Activated B cell treated with CpG ODN at 0.5 μM for 24 hours (primary cell): ENCODE measurements at regions not wholly inside any gene's neighbourhood (a gene's known extent, or its start where the extent isn't known, plus 50 kb on each side); places are given as distances from the start of the nearest gene placed in this dataset.

ENCODE experiments used
- ATAC-seq: fragments of 200-7000 bp; cut with Tn5 transposase; one replicate; pipeline ENCODE4 v1.10.0; 2021; ENCODE audit warnings: low read depth, mild to moderate bottlenecking, moderate library complexity
- CTCF ChIA-PET: fragments of 350-600 bp; sonication (Branson Sonifier 250); formaldehyde crosslinking; loops from one replicate; lab custom pipeline; 2021; ENCODE audit warnings: antibody characterized with exemption; lab: Charles Lee
- POLR2A ChIA-PET: fragments of 350-600 bp; sonication (Branson Sonifier 250); formaldehyde crosslinking; loops from one replicate; lab custom pipeline; 2021; ENCODE audit warnings: antibody characterized with exemption; lab: Charles Lee
- DNase-seq: peaks from one replicate; pipeline ENCODE4 v3.0.0; 2022
- H3K27ac Mint-ChIP-seq: one replicate; pipeline ENCODE4 v1.8.0; 2020; ENCODE audit warnings: mixed read lengths
- H3K27me3 Mint-ChIP-seq: one replicate; pipeline ENCODE4 v1.8.0; 2021; ENCODE audit warnings: mixed read lengths
- H3K36me3 Mint-ChIP-seq: one replicate; pipeline ENCODE4 v1.8.0; 2021; ENCODE audit warnings: low read depth, mixed read lengths
- H3K4me1 Mint-ChIP-seq: one replicate; pipeline ENCODE4 v1.8.0; 2021; ENCODE audit warnings: mixed read lengths
- H3K4me3 Mint-ChIP-seq: one replicate; pipeline ENCODE4 v1.8.0; 2020; ENCODE audit warnings: mild to moderate bottlenecking, mixed read lengths
- H3K9me3 Mint-ChIP-seq: one replicate; pipeline ENCODE4 v1.8.0; 2020; ENCODE audit warnings: mixed read lengths
- intact Hi-C: fragments of 100-400 bp; cut with micrococcal nuclease; formaldehyde crosslinking; loops from one replicate; pipeline ENCODE4 v1.15.1; 2024
- TF ChIP-seq, protein P1 (sequence below): fragments of 200-600 bp; IDR thresholded peaks from one replicate; pipeline ENCODE4 v1.8.0; 2022; ENCODE audit warnings: antibody characterized with exemption, mild to moderate bottlenecking

DNA sequence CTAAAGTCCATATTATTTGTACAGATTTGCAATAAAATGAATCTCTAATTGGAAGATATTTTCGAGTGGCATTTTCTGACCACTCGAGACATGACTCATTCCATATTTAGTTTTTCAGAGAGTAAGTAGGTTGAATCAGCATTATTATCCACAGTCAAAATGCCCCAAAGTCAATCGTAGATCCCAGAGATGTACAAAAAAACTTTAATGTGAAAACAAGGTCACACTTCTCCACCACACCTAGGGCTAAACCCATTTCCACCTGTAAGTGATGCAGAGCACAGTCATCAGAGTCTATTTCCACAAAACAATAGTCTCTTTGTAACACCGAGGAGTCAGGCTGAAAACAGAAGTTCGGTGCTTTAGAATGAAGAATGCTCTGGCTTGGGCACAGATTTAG, 117.1 kb upstream of the TENM3 start:
- H3K4me1 Mint-ChIP-seq = no peaks in the 10 kb centered on the region
- ATAC-seq (no peak), DNase-seq (no peak)
- H3K27ac Mint-ChIP-seq = no peak overlapping the region
- H3K27me3 Mint-ChIP-seq = no peaks in the 10 kb centered on the region
- ChIA-PET CTCF (no interaction called here), POLR2A (no interaction called here)
- TF ChIP-seq, protein P1, sequence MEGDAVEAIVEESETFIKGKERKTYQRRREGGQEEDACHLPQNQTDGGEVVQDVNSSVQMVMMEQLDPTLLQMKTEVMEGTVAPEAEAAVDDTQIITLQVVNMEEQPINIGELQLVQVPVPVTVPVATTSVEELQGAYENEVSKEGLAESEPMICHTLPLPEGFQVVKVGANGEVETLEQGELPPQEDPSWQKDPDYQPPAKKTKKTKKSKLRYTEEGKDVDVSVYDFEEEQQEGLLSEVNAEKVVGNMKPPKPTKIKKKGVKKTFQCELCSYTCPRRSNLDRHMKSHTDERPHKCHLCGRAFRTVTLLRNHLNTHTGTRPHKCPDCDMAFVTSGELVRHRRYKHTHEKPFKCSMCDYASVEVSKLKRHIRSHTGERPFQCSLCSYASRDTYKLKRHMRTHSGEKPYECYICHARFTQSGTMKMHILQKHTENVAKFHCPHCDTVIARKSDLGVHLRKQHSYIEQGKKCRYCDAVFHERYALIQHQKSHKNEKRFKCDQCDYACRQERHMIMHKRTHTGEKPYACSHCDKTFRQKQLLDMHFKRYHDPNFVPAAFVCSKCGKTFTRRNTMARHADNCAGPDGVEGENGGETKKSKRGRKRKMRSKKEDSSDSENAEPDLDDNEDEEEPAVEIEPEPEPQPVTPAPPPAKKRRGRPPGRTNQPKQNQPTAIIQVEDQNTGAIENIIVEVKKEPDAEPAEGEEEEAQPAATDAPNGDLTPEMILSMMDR = no peak
- no peak overlapping the region for H3K4me3 Mint-ChIP-seq
- intact Hi-C loops = no loop called here
- H3K9me3 Mint-ChIP-seq = peaks cover 18% of the 10 kb centered on the region
- H3K36me3 Mint-ChIP-seq = no peaks in the 10 kb centered on the region

DNA sequence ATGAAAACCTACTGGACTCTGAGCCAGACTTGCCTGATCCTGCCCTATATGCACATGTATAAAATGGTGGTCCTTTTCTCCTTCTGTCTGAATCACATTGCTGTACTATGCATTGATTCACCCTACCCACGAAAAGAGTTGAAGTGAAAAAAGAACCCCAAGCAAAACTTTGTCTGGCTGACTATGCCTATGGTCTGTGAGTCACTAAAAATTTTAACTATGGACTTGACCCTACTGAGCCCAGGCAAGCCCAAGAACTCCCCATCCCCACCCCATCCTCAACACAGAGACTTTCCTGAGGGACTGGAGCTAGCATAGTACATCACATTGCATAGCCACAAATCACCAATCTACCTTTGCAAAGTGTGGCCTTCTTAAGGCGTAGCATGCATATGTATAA, 116.6 kb upstream of the TENM3 start:
- Mint-ChIP-seq H3K4me1 (no peaks in the 10 kb centered on the region), H3K4me3 (no peak overlapping the region), H3K9me3 (peaks cover 18% of the 10 kb centered on the region), H3K27me3 (no peaks in the 10 kb centered on the region), H3K36me3 (no peaks in the 10 kb centered on the region), H3K27ac (no peak overlapping the region)
- intact Hi-C loops = no loop called here
- ChIA-PET POLR2A (no interaction called here), CTCF (no interaction called here)
- DNase-seq (no peak), ATAC-seq (no peak)
- TF ChIP-seq, protein P1 = no peak

DNA sequence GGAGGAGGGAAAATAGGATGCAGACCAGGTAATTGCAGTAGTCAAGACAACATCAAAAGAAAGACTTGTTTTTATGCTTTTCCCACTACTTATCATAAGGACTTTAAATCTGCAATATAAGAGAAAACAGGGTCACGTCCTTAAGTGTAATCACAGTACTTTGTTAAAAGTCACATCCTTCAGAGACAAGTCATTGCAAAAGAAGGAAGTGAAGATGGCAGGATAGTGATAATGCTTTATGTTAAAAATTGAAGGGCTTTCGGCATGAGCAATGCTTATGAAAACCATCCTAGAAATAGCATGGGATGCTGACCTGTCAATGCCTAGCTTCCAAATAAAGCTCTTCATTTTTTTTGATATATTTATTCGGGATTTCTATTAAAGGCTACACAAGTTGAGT, 110.2 kb upstream of the TENM3 start:
- Mint-ChIP-seq H3K36me3 (no peaks in the 10 kb centered on the region), H3K9me3 (no peaks in the 10 kb centered on the region), H3K27ac (no peak overlapping the region), H3K4me1 (no peaks in the 10 kb centered on the region), H3K4me3 (no peak overlapping the region), H3K27me3 (peaks cover 6% of the 10 kb centered on the region)
- TF ChIP-seq, protein P1 = no peak
- ChIA-PET CTCF (no interaction called here), POLR2A (no interaction called here)
- no peak for ATAC-seq
- no peak for DNase-seq
- intact Hi-C loops = no loop called here

DNA sequence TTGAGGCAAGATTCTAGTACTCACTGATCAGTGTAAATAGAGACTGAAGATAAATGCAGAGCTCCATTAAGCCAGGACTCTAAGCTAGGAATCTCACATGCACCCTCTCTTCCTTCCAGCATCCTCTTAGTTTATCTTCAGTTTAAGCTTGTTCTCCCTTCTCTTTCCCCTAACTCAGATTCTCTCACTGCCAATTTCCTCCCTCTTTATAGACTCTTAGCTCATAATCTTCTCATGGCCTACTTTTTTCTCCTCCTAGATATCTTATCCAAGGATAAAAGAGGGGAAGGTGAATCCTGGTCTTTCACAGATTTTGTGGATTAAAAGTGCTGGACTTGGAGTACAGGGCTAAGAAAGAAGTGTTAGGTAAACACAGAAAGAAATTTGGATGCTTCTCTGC, 108.9 kb upstream of the TENM3 start:
- H3K4me3 Mint-ChIP-seq = no peak overlapping the region
- H3K9me3 Mint-ChIP-seq = no peaks in the 10 kb centered on the region
- H3K27me3 Mint-ChIP-seq = peaks cover 12% of the 10 kb centered on the region

DNA sequence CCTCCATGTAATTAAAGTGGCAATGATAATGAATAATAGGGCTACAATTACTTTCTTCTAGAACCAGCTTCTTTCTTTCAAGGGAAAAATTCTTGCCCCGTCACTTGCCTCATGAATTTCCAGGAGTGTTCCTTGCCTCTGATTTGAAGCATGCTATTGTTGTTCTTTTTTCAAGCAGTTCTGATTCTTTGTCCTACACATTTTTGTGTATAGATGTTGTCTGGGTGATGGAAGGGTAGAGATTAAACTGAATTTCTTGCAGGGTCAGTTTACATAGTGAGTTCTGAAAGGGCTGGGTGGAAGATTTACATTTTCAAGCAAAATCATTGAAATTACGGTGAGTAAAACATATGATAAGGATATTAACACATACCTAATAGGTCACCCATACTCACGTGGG, 107.0 kb upstream of the TENM3 start:
- Mint-ChIP-seq H3K36me3 (no peaks in the 10 kb centered on the region), H3K4me3 (no peak overlapping the region), H3K9me3 (no peaks in the 10 kb centered on the region), H3K27ac (no peak overlapping the region), H3K27me3 (peaks cover 20% of the 10 kb centered on the region), H3K4me1 (peaks cover 4% of the 10 kb centered on the region)
- ChIA-PET POLR2A (no interaction called here), CTCF (no interaction called here)
- DNase-seq (no peak), ATAC-seq (no peak)
- intact Hi-C loops = no loop called here
- TF ChIP-seq, protein P1 = no peak

More for the DNA sequence above, 108.9 kb upstream of the TENM3 start:
- no peak for ATAC-seq
- TF ChIP-seq, protein P1 = no peak
- CTCF ChIA-PET = no interaction called here
- intact Hi-C loops = no loop called here
- POLR2A ChIA-PET = no interaction called here
- H3K36me3 Mint-ChIP-seq = no peaks in the 10 kb centered on the region
- H3K4me1 Mint-ChIP-seq = peaks cover 4% of the 10 kb centered on the region
- no peak for DNase-seq
- no peak overlapping the region for H3K27ac Mint-ChIP-seq
